Cardiac muscle cell (in vitro differentiated cells and primary cell): ENCODE measurements at regions not wholly inside any gene's neighbourhood (a gene's known extent, or its start where the extent isn't known, plus 50 kb on each side); places are given as distances from the start of the nearest gene placed in this dataset.
"Not testable (repeated sequence)": the region's sequence is repeated elsewhere in the genome, so short reads cannot be mapped to it uniquely, and the experiment has no call there.

Experiments used
- DNase-seq, 2 donors: peaks; one replicate each; pipeline versions ENCODE4 v3.0.0 to v3.0.0-alpha.2; 2010 to 2017; ENCODE audit warnings: low read depth in 1 of 2, low spot score in 1 of 2
- H3K27ac ChIP-seq: fragments of 200-600 bp; sonication (generic); 2 replicates; pipeline ENCODE4 v1.5.1; 2016
- H3K27me3 ChIP-seq: fragments of 200-600 bp; sonication (generic); 2 replicates; pipeline ENCODE4 v1.6.0; 2016; ENCODE audit warnings: control low read depth
- H3K36me3 ChIP-seq: fragments of 200-600 bp; sonication (generic); 2 replicates; pipeline ENCODE4 v1.5.1; 2016; ENCODE audit warnings: control low read depth
- H3K4me1 ChIP-seq: fragments of 200-600 bp; sonication (generic); 2 replicates; pipeline ENCODE4 v1.8.1; 2017; ENCODE audit warnings: low read depth, mild to moderate bottlenecking, mixed run types
- H3K4me3 ChIP-seq: fragments of 200-600 bp; sonication (generic); 2 replicates; pipeline ENCODE4 v1.5.1; 2016; ENCODE audit warnings: mild to moderate bottlenecking
- H3K9me3 ChIP-seq: fragments of 200-600 bp; sonication (generic); 2 replicates; pipeline ENCODE4 v1.5.1; 2017; ENCODE audit warnings: low read depth, mild to moderate bottlenecking, control low read depth
- CTCF ChIP-seq: IDR thresholded peaks from 2 replicates; pipeline ENCODE4 v1.5.1; 2012; ENCODE audit warnings: low read depth, mild to moderate bottlenecking, low read length

- Histone ChIP-seq H3K9me3 (no peaks in the 10 kb centered on the region), H3K36me3 (no peaks in the 10 kb centered on the region), H3K4me3 (no peak overlapping the region), H3K27me3 (no peaks in the 10 kb centered on the region), H3K27ac (no peak overlapping the region), H3K4me1 (no peaks in the 10 kb centered on the region)
- no peak for TF ChIP-seq CTCF
- no peak for DNase-seq
Observed at GRCh38 chr2:209307161-209308001, 116.5 kb upstream of the MAP2 start.

GRCh38 chr2:209308415-209308814, 115.4 kb upstream of the MAP2 start:
- H3K36me3 ChIP-seq, result no peaks in the 10 kb centered on the region
- H3K4me1 ChIP-seq, result no peaks in the 10 kb centered on the region
- no peak for TF ChIP-seq CTCF
- no peaks in the 10 kb centered on the region for H3K9me3 ChIP-seq
- H3K4me3 ChIP-seq, result no peak overlapping the region
- no peaks in the 10 kb centered on the region for H3K27me3 ChIP-seq
- no peak overlapping the region for H3K27ac ChIP-seq
- no peak for DNase-seq

GRCh38 chr2:209311948-209312347, 111.9 kb upstream of the MAP2 start:
- H3K4me1 ChIP-seq, result no peaks in the 10 kb centered on the region
- H3K9me3 ChIP-seq, result no peaks in the 10 kb centered on the region
- no peaks in the 10 kb centered on the region for H3K36me3 ChIP-seq
- TF ChIP-seq CTCF, result no peak
- DNase-seq, result no peak
- no peak overlapping the region for H3K4me3 ChIP-seq
- H3K27ac ChIP-seq, result no peak overlapping the region
- no peaks in the 10 kb centered on the region for H3K27me3 ChIP-seq

GRCh38 chr2:209312450-209312849, 111.4 kb upstream of the MAP2 start:
- not testable (repeated sequence) for H3K9me3 ChIP-seq, H3K4me3 ChIP-seq, DNase-seq, H3K27me3 ChIP-seq, H3K36me3 ChIP-seq, H3K27ac ChIP-seq, H3K4me1 ChIP-seq

- H3K27ac ChIP-seq, result no peak overlapping the region
- no peak for DNase-seq
- TF ChIP-seq CTCF, result no peak
Observed at GRCh38 chr2:209314653-209315052, 109.2 kb upstream of the MAP2 start.

GRCh38 chr2:209316141-209316540, 107.7 kb upstream of the MAP2 start:
- no peak for TF ChIP-seq CTCF
- H3K36me3 ChIP-seq, result no peaks in the 10 kb centered on the region
- no peak overlapping the region for H3K4me3 ChIP-seq
- H3K4me1 ChIP-seq, result no peaks in the 10 kb centered on the region
- H3K9me3 ChIP-seq, result no peaks in the 10 kb centered on the region
- no peak overlapping the region for H3K27ac ChIP-seq
- no peaks in the 10 kb centered on the region for H3K27me3 ChIP-seq
- no peak for DNase-seq

More at GRCh38 chr2:209314653-209315052, 109.2 kb upstream of the MAP2 start:
- no peaks in the 10 kb centered on the region for H3K27me3 ChIP-seq
- H3K36me3 ChIP-seq, result no peaks in the 10 kb centered on the region
- H3K4me3 ChIP-seq, result no peak overlapping the region
- H3K9me3 ChIP-seq, result no peaks in the 10 kb centered on the region
- H3K4me1 ChIP-seq, result no peaks in the 10 kb centered on the region
